ENCODE measurements at regions not wholly inside any gene's neighbourhood (a gene's known extent, or its start where the extent isn't known, plus 50 kb on each side); places are given as distances from the start of the nearest gene placed in this dataset.

DNA sequence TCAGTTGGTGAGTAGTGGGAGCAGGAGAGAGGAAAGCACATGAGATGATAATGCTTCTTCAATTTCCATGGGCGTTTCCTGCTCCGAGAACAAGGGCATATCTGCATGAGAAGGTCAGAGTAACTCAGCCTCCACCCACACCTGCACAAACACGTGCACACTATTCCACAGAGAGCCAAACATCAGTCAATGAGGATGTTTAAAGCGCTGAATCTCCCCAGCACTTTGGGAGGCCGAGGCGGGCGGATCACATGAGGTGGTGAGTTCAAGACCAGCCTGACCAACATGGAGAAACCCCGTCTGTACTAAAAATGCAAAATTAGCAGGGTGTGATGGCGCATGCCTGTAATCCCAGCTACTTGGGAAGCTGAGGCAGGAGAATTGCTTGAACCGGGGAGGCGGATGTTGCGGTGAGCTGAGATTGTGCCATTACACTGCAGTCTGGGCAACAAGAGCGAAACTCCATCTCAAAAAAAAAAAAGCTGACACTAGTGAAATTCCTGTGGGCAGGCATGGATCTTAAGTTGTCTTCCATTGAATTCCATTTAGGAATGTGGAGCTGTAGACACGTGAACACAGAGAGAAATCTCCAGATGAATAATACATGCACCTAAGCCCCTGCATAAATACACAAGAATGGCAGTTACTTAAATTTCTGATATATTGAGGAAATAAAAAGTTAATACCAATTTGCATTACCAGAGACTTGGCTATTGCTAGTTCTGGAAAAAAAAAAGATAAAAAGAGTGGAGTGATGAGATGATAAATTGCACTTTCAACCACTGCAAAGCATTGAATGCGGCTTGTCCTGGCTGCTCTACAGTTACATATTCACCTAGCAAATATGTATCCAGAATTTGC, 1097.4 kb upstream of the TMEM132C start:
- Histone ChIP-seq H3K27ac (ENCODE audit: low read length) (no peak overlapping the region), H3K4me3 (ENCODE audit: low read length) (no peak overlapping the region), H3K36me3 (ENCODE audit: insufficient read depth, low read length) (no peaks in the 10 kb centered on the region), H3K9me2 (ENCODE audit: insufficient read depth, low read length) (no peaks in the 10 kb centered on the region), H3K9me3 (ENCODE audit: low read length) (no peaks in the 10 kb centered on the region), H2AFZ (ENCODE audit: low read depth, low read length) (no peak overlapping the region), H4K20me1 (ENCODE audit: insufficient read depth) (no peaks in the 10 kb centered on the region), H3K27me3 (ENCODE audit: insufficient read depth, low read depth, low read length) (no peaks in the 10 kb centered on the region), H3K79me2 (replicated peaks; ENCODE audit: insufficient read depth, low read length) (no peaks in the 10 kb centered on the region), H3K9ac (ENCODE audit: low read length) (no peak overlapping the region), H3F3A (ENCODE audit: insufficient read depth, low read length, poor library complexity, severe bottlenecking) (no peaks in the 10 kb centered on the region), H3K4me2 (ENCODE audit: low read length) (no peak overlapping the region)
- TF ChIP-seq RAD21 (conservative IDR thresholded peaks at IDR 0.05) (no peak), TAF1 (IDR thresholded peaks at IDR 0.05; ENCODE audit: low read depth) (no peak), EZH2 (IDR thresholded peaks at IDR 0.05; ENCODE audit: borderline replicate concordance, insufficient read depth, low read length, poor library complexity, severe bottlenecking) (no peak), EP300 (conservative IDR thresholded peaks at IDR 0.05; ENCODE audit: poor library complexity, severe bottlenecking) (no peak), POLR2AphosphoS5 (IDR thresholded peaks at IDR 0.05) (no peak)
- TF ChIP-seq, protein P1, sequence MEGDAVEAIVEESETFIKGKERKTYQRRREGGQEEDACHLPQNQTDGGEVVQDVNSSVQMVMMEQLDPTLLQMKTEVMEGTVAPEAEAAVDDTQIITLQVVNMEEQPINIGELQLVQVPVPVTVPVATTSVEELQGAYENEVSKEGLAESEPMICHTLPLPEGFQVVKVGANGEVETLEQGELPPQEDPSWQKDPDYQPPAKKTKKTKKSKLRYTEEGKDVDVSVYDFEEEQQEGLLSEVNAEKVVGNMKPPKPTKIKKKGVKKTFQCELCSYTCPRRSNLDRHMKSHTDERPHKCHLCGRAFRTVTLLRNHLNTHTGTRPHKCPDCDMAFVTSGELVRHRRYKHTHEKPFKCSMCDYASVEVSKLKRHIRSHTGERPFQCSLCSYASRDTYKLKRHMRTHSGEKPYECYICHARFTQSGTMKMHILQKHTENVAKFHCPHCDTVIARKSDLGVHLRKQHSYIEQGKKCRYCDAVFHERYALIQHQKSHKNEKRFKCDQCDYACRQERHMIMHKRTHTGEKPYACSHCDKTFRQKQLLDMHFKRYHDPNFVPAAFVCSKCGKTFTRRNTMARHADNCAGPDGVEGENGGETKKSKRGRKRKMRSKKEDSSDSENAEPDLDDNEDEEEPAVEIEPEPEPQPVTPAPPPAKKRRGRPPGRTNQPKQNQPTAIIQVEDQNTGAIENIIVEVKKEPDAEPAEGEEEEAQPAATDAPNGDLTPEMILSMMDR (IDR thresholded peaks at IDR 0.05; ENCODE audit: poor library complexity, severe bottlenecking), result no peak
- TF ChIP-seq, protein P2, sequence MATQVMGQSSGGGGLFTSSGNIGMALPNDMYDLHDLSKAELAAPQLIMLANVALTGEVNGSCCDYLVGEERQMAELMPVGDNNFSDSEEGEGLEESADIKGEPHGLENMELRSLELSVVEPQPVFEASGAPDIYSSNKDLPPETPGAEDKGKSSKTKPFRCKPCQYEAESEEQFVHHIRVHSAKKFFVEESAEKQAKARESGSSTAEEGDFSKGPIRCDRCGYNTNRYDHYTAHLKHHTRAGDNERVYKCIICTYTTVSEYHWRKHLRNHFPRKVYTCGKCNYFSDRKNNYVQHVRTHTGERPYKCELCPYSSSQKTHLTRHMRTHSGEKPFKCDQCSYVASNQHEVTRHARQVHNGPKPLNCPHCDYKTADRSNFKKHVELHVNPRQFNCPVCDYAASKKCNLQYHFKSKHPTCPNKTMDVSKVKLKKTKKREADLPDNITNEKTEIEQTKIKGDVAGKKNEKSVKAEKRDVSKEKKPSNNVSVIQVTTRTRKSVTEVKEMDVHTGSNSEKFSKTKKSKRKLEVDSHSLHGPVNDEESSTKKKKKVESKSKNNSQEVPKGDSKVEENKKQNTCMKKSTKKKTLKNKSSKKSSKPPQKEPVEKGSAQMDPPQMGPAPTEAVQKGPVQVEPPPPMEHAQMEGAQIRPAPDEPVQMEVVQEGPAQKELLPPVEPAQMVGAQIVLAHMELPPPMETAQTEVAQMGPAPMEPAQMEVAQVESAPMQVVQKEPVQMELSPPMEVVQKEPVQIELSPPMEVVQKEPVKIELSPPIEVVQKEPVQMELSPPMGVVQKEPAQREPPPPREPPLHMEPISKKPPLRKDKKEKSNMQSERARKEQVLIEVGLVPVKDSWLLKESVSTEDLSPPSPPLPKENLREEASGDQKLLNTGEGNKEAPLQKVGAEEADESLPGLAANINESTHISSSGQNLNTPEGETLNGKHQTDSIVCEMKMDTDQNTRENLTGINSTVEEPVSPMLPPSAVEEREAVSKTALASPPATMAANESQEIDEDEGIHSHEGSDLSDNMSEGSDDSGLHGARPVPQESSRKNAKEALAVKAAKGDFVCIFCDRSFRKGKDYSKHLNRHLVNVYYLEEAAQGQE (IDR thresholded peaks at IDR 0.05; ENCODE audit: borderline replicate concordance), result no peak

DNA sequence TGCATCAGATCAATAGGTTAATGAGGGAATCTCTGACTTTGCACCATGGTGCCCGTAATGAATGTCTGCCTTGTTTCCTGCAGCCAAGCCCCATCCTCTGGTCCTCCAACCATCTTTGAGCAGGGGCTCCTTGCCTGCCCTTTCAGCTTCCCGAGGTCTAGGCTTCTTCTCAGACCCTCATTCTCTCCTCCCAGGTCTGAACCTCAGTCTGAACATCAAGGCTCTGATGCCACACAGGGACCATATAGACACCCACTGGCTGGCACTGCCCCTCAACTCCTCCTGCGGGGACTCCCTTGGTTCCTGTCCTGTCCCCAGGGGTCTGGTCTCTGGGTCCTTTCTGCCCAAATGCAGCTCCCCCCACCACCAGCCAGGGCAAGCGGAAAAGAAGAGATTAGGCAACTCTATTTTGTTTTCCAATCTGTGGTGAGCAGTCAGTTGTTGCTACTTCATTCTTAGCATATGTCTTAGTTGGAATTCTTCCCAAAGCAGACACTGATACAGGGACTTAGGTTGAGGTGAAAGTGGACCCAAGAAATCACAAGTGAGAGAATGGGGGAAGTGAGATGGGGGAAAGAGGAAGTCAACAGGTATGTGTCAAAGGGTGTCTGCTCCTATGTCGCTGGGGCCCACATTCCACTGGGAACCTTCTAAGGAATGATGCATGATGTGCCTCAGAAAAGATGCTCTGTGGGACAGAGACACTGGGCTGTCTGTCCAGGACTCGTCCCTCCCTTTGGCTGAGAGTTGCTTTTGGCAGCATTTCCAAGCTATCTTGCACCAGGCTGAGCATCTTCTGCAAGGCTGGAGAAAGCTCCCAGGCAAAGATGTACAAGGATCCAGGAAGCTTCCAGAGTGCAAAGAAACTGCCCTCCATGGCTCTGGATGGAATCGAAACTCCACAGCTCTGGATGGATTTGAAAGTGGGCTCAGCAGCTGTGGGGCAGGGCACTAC, 1096.5 kb upstream of the TMEM132C start:
- H3K4me3 ChIP-seq (ENCODE audit: low read length), result no peak overlapping the region
- no peaks in the 10 kb centered on the region for H3K9me3 ChIP-seq (ENCODE audit: low read length)
- H3K9me2 ChIP-seq (ENCODE audit: insufficient read depth, low read length), result no peaks in the 10 kb centered on the region
- no peak overlapping the region for H3K4me2 ChIP-seq (ENCODE audit: low read length)
- H4K20me1 ChIP-seq (ENCODE audit: insufficient read depth), result no peaks in the 10 kb centered on the region
- no peak for TF ChIP-seq MXI1 (conservative IDR thresholded peaks at IDR 0.05; ENCODE audit: poor library complexity, severe bottlenecking)
- no peak for TF ChIP-seq EP300 (conservative IDR thresholded peaks at IDR 0.05; ENCODE audit: poor library complexity, severe bottlenecking)
- no peak overlapping the region for H3K9ac ChIP-seq (ENCODE audit: low read length)
- no peaks in the 10 kb centered on the region for H3K36me3 ChIP-seq (ENCODE audit: insufficient read depth, low read length)
- H3K79me2 ChIP-seq (replicated peaks; ENCODE audit: insufficient read depth, low read length), result no peaks in the 10 kb centered on the region
- no peaks in the 10 kb centered on the region for H3F3A ChIP-seq (ENCODE audit: insufficient read depth, low read length, poor library complexity, severe bottlenecking)
- H3K27me3 ChIP-seq (ENCODE audit: insufficient read depth, low read depth, low read length), result no peaks in the 10 kb centered on the region
- H3K27ac ChIP-seq (ENCODE audit: low read length), result no peak overlapping the region
- no peak overlapping the region for H2AFZ ChIP-seq (ENCODE audit: low read depth, low read length)
